HepG2 (cell line): ENCODE measurements at regions not wholly inside any gene's neighbourhood (a gene's known extent, or its start where the extent isn't known, plus 50 kb on each side); places are given as distances from the start of the nearest gene placed in this dataset.

Source experiments
- CBFB ChIP-seq: sonication (generic); formaldehyde crosslinking; IDR thresholded peaks from 2 replicates; pipeline ENCODE4 v1.4.0; 2020; ENCODE audit warnings: missing genetic modification reagents
- EHMT2 ChIP-seq: fragments of 200-600 bp; sonication (generic); IDR thresholded peaks from 2 replicates; pipeline ENCODE4 v1.7.0; 2017; ENCODE audit warnings: antibody characterized with exemption, low read depth, low read length, borderline replicate concordance
- ELF3 ChIP-seq: IDR thresholded peaks from 2 replicates; pipeline ENCODE4 v1.6.1; 2016; ENCODE audit warnings: missing genetic modification reagents, missing compliant biosample characterization
- KDM5B ChIP-seq: sonication (generic); formaldehyde crosslinking; IDR thresholded peaks from 2 replicates; pipeline ENCODE4 v1.4.0; 2020; ENCODE audit warnings: missing genetic modification reagents, mild to moderate bottlenecking, borderline replicate concordance
- MIER2 ChIP-seq: IDR thresholded peaks from 2 replicates; pipeline ENCODE4 v1.6.1; 2016; ENCODE audit warnings: missing biosample characterization, missing genetic modification reagents
- RELA ChIP-seq: sonication (generic); formaldehyde crosslinking; IDR thresholded peaks from 2 replicates; pipeline ENCODE4 v1.4.0; 2020; ENCODE audit warnings: missing genetic modification reagents
- SP1 ChIP-seq, 2 experiments: fragments of 450-650 bp in 1 of 2; sonication (generic) in 1 of 2; formaldehyde crosslinking in 1 of 2; IDR thresholded peaks; 2 replicates each; pipeline versions ENCODE4 v1.4.0 to v1.6.1; 2016 to 2020; ENCODE audit warnings: missing genetic modification reagents in 1 of 2
- TOE1 ChIP-seq: sonication (generic); formaldehyde crosslinking; IDR thresholded peaks from 2 replicates; pipeline ENCODE4 v1.4.0; 2020; ENCODE audit warnings: mild to moderate bottlenecking, missing genetic modification reagents
- ZNF253 ChIP-seq: sonication (generic); formaldehyde crosslinking; IDR thresholded peaks from 2 replicates; pipeline ENCODE4 v1.8.0; 2022; ENCODE audit warnings: mild to moderate bottlenecking, missing genetic modification reagents, borderline replicate concordance
- TF ChIP-seq, protein P1 (sequence below): sonication (generic); formaldehyde crosslinking; IDR thresholded peaks from 2 replicates; pipeline ENCODE4 v1.4.0; 2020; ENCODE audit warnings: missing genetic modification reagents
- TF ChIP-seq, protein P2 (sequence below): sonication (generic); formaldehyde crosslinking; IDR thresholded peaks from 2 replicates; pipeline ENCODE4 v1.4.0; 2020; ENCODE audit warnings: missing genetic modification reagents
- TF ChIP-seq, protein P3 (sequence below): sonication (generic); formaldehyde crosslinking; IDR thresholded peaks from 2 replicates; pipeline ENCODE4 v1.5.0; 2020; ENCODE audit warnings: missing genetic modification reagents
- TF ChIP-seq, protein P4 (sequence below), 2 experiments: IDR thresholded peaks; 2 replicates each; pipeline ENCODE4 v1.6.1; 2011 to 2012; ENCODE audit warnings: low read length in 2 of 2, borderline replicate concordance in 1 of 2, low read depth in 1 of 2, mild to moderate bottlenecking in 1 of 2, moderate library complexity in 1 of 2

DNA sequence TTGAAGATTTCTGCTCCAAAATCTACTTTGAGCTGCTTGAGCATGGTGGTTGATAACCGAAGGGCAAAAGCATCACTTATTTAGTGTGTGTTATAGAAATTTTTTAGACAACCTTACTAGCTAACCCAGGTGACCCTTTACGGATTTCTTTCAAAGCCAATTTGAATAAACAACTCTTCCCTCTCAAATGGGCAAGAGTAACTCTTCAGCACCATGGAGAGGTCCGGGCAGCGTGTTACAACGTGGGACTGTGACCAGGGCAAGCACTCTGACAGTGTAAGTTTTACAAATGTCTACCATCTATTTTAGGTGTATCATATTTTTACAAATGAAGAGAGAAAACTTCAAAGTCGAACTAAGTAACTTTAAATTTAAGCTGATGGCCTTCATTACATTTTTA, 471.8 kb downstream of the MFSD1 start (continued):
- TF ChIP-seq ELF3 (0 out of 2 replicates have a peak, but pooled peaks have one; percentile 17), MIER2 (peak; percentile 97), SP1 (IDR thresholded peaks at IDR 0.05) (no peak), SP1 (CRISPR knock-in tag; IDR thresholded peaks at IDR 0.05) (no peak), TOE1 (CRISPR knock-in tag) (no peak), EHMT2 (peak; percentile 84; the same call in 1 of the 2 replicates), KDM5B (CRISPR knock-in tag) (no peak), ZNF253 (CRISPR knock-in tag) (no peak), CBFB (CRISPR knock-in tag) (no peak), RELA (CRISPR knock-in tag) (no peak)
- TF ChIP-seq, protein P1, sequence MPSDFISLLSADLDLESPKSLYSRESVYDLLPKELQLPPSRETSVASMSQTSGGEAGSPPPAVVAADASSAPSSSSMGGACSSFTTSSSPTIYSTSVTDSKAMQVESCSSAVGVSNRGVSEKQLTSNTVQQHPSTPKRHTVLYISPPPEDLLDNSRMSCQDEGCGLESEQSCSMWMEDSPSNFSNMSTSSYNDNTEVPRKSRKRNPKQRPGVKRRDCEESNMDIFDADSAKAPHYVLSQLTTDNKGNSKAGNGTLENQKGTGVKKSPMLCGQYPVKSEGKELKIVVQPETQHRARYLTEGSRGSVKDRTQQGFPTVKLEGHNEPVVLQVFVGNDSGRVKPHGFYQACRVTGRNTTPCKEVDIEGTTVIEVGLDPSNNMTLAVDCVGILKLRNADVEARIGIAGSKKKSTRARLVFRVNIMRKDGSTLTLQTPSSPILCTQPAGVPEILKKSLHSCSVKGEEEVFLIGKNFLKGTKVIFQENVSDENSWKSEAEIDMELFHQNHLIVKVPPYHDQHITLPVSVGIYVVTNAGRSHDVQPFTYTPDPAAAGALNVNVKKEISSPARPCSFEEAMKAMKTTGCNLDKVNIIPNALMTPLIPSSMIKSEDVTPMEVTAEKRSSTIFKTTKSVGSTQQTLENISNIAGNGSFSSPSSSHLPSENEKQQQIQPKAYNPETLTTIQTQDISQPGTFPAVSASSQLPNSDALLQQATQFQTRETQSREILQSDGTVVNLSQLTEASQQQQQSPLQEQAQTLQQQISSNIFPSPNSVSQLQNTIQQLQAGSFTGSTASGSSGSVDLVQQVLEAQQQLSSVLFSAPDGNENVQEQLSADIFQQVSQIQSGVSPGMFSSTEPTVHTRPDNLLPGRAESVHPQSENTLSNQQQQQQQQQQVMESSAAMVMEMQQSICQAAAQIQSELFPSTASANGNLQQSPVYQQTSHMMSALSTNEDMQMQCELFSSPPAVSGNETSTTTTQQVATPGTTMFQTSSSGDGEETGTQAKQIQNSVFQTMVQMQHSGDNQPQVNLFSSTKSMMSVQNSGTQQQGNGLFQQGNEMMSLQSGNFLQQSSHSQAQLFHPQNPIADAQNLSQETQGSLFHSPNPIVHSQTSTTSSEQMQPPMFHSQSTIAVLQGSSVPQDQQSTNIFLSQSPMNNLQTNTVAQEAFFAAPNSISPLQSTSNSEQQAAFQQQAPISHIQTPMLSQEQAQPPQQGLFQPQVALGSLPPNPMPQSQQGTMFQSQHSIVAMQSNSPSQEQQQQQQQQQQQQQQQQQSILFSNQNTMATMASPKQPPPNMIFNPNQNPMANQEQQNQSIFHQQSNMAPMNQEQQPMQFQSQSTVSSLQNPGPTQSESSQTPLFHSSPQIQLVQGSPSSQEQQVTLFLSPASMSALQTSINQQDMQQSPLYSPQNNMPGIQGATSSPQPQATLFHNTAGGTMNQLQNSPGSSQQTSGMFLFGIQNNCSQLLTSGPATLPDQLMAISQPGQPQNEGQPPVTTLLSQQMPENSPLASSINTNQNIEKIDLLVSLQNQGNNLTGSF = no peak
- TF ChIP-seq, protein P2, sequence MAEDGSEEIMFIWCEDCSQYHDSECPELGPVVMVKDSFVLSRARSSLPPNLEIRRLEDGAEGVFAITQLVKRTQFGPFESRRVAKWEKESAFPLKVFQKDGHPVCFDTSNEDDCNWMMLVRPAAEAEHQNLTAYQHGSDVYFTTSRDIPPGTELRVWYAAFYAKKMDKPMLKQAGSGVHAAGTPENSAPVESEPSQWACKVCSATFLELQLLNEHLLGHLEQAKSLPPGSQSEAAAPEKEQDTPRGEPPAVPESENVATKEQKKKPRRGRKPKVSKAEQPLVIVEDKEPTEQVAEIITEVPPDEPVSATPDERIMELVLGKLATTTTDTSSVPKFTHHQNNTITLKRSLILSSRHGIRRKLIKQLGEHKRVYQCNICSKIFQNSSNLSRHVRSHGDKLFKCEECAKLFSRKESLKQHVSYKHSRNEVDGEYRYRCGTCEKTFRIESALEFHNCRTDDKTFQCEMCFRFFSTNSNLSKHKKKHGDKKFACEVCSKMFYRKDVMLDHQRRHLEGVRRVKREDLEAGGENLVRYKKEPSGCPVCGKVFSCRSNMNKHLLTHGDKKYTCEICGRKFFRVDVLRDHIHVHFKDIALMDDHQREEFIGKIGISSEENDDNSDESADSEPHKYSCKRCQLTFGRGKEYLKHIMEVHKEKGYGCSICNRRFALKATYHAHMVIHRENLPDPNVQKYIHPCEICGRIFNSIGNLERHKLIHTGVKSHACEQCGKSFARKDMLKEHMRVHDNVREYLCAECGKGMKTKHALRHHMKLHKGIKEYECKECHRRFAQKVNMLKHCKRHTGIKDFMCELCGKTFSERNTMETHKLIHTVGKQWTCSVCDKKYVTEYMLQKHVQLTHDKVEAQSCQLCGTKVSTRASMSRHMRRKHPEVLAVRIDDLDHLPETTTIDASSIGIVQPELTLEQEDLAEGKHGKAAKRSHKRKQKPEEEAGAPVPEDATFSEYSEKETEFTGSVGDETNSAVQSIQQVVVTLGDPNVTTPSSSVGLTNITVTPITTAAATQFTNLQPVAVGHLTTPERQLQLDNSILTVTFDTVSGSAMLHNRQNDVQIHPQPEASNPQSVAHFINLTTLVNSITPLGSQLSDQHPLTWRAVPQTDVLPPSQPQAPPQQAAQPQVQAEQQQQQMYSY (CRISPR knock-in tag) = no peak
- TF ChIP-seq, protein P3, sequence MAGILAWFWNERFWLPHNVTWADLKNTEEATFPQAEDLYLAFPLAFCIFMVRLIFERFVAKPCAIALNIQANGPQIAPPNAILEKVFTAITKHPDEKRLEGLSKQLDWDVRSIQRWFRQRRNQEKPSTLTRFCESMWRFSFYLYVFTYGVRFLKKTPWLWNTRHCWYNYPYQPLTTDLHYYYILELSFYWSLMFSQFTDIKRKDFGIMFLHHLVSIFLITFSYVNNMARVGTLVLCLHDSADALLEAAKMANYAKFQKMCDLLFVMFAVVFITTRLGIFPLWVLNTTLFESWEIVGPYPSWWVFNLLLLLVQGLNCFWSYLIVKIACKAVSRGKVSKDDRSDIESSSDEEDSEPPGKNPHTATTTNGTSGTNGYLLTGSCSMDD (CRISPR knock-in tag) = no peak
- TF ChIP-seq, protein P4, sequence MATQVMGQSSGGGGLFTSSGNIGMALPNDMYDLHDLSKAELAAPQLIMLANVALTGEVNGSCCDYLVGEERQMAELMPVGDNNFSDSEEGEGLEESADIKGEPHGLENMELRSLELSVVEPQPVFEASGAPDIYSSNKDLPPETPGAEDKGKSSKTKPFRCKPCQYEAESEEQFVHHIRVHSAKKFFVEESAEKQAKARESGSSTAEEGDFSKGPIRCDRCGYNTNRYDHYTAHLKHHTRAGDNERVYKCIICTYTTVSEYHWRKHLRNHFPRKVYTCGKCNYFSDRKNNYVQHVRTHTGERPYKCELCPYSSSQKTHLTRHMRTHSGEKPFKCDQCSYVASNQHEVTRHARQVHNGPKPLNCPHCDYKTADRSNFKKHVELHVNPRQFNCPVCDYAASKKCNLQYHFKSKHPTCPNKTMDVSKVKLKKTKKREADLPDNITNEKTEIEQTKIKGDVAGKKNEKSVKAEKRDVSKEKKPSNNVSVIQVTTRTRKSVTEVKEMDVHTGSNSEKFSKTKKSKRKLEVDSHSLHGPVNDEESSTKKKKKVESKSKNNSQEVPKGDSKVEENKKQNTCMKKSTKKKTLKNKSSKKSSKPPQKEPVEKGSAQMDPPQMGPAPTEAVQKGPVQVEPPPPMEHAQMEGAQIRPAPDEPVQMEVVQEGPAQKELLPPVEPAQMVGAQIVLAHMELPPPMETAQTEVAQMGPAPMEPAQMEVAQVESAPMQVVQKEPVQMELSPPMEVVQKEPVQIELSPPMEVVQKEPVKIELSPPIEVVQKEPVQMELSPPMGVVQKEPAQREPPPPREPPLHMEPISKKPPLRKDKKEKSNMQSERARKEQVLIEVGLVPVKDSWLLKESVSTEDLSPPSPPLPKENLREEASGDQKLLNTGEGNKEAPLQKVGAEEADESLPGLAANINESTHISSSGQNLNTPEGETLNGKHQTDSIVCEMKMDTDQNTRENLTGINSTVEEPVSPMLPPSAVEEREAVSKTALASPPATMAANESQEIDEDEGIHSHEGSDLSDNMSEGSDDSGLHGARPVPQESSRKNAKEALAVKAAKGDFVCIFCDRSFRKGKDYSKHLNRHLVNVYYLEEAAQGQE (IDR thresholded peaks at IDR 0.05; ENCODE audit: borderline replicate concordance in 1 of 2, low read depth in 1 of 2, low read length in 2 of 2) = peak; percentile 69 to 97
